HAP-1 (cell line): ENCODE measurements at regions not wholly inside any gene's neighbourhood (a gene's known extent, or its start where the extent isn't known, plus 50 kb on each side); places are given as distances from the start of the nearest gene placed in this dataset.

Experiments used
- DNase-seq, 2 experiments: peaks; one replicate each; pipeline ENCODE4 v3.0.0-alpha.2; 2016 to 2020; ENCODE audit warnings: low spot score in 2 of 2
- H3K27me3 ChIP-seq: fragments of 250-450 bp; sonication (Bioruptor Pico); 2 replicates; pipeline ENCODE4 v1.5.1; 2020; ENCODE audit warnings: low read depth, mild to moderate bottlenecking, moderate library complexity
- H3K36me3 ChIP-seq: fragments of 250-450 bp; sonication (Bioruptor Pico); replicated peaks from 2 replicates; pipeline ENCODE4 v1.5.1; 2020; ENCODE audit warnings: mild to moderate bottlenecking
- H3K4me1 ChIP-seq: fragments of 250-450 bp; sonication (Bioruptor Pico); 2 replicates; pipeline ENCODE4 v1.5.1; 2020; ENCODE audit warnings: mild to moderate bottlenecking
- H3K4me3 ChIP-seq: fragments of 250-450 bp; sonication (Bioruptor Pico); 2 replicates; pipeline ENCODE4 v1.5.1; 2020; ENCODE audit warnings: mild to moderate bottlenecking, moderate library complexity
- H3K9me3 ChIP-seq: fragments of 250-450 bp; sonication (Bioruptor Pico); 2 replicates; pipeline ENCODE4 v1.5.1; 2020; ENCODE audit warnings: mild to moderate bottlenecking, moderate library complexity
- in situ Hi-C: fragments of 300-500 bp; cut with MboI; formaldehyde crosslinking; loops from 3 replicates; pipeline ENCODE4 v1.14.3; 2020; ENCODE audit warnings: low sequenced_read_pairs, inconsistent platforms, mixed read lengths

DNA sequence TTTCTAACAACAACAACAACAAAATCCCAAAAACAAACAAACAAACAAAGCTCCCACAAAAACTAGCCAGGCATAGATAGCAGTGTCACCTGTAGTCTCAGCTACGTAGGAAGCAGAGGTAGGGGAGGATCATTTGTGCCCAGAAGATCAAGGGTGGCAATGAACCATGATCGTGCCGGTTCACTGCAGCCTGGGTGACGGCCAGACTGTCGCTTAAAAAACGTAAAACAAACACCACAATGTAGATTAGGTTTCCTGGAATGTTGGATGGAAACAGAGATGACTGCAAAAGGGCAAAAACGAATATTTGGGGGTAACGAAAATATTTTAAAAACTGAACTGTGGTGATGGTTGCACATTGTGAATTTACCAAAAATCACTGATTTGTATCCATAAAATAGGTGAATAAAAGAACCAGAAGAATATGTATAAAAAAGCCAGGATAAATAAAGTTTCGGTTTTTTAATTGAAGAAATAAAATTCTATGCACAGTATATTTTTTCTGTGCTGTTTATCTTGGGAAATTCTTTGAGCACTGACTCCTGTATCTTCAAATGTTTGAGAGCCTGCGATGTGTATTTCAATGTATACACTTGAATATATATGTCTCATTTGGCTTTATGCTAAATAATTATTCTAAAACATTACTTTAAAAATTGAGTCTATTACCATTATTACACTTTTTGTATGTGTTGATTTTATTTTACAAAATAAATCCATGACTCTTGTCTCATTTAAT is 1477.0 kb downstream of the PCDH7 start:
- no peak overlapping the region for H3K4me3 ChIP-seq
- in situ Hi-C loops: no loop called here
- DNase-seq: no peak
- H3K27me3 ChIP-seq: no peaks in the 10 kb centered on the region
- H3K4me1 ChIP-seq: no peaks in the 10 kb centered on the region
- H3K9me3 ChIP-seq: no peaks in the 10 kb centered on the region
- H3K36me3 ChIP-seq: no peaks in the 10 kb centered on the region

DNA sequence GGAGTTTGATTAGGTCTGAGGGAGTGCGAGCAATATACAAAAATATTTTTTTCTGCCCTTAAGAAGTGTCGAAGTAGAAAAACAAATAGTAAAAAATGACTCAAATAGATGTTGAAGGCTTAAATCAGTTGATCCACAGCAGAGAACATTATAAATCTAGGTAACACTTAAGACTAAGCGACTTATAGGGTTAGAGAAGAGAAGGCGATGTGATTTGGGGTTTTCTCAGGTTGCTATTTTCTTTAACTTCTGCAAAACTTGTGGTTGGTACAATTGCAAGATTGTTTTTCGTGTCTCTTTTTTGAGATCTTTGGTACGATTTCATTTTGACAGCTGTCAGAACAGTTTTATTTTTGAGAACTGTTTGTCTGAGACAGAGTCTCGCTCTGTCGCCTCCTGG is 1479.5 kb downstream of the PCDH7 start:
- Histone ChIP-seq H3K4me3 (no peak overlapping the region), H3K27me3 (no peaks in the 10 kb centered on the region), H3K36me3 (no peaks in the 10 kb centered on the region), H3K4me1 (no peaks in the 10 kb centered on the region), H3K9me3 (no peaks in the 10 kb centered on the region)
- DNase-seq: no peak
- in situ Hi-C loops: no loop called here

DNA sequence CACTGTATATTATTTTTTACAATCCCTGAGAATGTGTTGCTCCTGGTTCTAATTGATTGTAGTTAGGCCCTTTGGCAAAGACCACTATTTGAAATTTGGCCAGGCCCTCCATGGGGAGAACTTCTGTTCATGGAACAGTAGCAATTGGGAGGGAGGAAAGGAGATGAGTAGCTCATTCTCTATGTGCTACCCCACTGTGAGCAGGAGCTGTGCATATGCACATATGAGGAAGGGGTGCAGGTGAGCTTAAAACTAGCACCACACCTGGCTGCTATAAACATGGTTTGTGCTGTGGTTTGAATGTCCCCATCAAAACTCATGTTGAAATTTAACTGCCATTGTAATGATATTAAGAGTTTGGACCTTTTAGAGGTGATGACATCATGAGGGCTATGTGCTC is 1483.2 kb downstream of the PCDH7 start:
- no peaks in the 10 kb centered on the region for H3K36me3 ChIP-seq
- H3K4me3 ChIP-seq: no peak overlapping the region
- no peaks in the 10 kb centered on the region for H3K4me1 ChIP-seq
- DNase-seq: no peak
- in situ Hi-C loops: no loop called here
- no peaks in the 10 kb centered on the region for H3K27me3 ChIP-seq
- no peaks in the 10 kb centered on the region for H3K9me3 ChIP-seq

DNA sequence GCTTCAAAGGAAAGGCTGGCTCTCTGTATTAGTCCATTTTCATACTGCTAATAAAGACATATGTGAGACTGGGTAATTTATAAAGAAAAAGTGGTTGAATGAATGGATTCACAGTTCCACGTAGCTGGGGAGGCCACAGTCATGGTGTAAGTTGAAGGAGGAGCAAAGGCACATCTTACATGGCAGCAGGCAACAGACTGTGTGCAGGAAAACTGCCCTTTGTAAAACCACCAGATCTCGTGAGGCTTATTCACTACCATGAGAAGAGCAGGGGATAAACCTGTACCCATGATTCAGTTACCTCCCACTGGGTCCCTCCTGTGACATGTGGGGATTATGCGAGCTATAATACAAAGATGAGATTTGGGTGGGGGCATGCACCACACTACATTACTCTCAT is 1486.6 kb downstream of the PCDH7 start:
- Histone ChIP-seq H3K36me3 (no peaks in the 10 kb centered on the region), H3K27me3 (no peaks in the 10 kb centered on the region), H3K9me3 (no peaks in the 10 kb centered on the region), H3K4me1 (no peaks in the 10 kb centered on the region), H3K4me3 (no peak overlapping the region)
- in situ Hi-C loops: no loop called here
- no peak for DNase-seq

DNA sequence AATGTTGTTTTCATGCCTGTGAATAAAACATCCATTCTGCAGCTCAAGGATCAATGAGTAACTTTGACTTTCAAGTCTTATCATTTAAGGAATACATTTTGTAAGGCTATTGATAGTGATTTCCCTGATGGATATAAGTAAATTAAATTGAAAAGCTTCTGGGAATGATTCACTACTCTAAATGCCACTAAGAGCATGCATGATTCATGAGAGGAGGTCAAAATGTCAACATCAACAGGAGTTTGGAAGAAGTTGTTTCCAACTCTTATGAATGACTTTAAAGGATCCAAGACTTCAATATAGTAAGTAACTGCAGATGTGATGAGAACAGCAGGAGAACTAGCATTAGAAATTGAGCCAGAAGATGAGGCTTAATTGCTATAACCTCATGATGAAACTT is 1487.3 kb downstream of the PCDH7 start:
- in situ Hi-C loops: no loop called here

DNA sequence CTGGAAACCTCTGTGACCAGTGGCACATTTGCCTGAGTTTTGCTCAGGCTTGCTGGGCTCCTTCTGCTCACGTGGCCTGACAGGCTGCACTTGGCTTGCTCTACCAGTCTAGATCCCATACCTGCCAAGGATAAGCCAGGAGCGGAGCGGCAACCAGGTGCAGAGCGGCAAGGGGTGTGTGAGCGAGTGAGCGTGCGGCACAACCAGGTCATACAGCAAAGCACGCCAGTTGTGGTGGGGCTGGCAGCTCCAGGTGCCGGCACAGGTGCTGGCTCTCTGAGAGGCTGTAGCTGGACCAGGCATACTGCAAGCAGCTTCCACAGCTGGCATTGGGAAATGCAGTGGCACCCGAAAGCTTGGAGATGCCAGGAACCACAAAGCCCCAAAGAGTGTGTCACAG is 1495.1 kb downstream of the PCDH7 start:
- in situ Hi-C loops: no loop called here

More for the DNA sequence above, 1487.3 kb downstream of the PCDH7 start:
- Histone ChIP-seq H3K4me3 (no peak overlapping the region), H3K27me3 (no peaks in the 10 kb centered on the region), H3K9me3 (no peaks in the 10 kb centered on the region), H3K36me3 (no peaks in the 10 kb centered on the region), H3K4me1 (no peaks in the 10 kb centered on the region)
- no peak for DNase-seq

DNA sequence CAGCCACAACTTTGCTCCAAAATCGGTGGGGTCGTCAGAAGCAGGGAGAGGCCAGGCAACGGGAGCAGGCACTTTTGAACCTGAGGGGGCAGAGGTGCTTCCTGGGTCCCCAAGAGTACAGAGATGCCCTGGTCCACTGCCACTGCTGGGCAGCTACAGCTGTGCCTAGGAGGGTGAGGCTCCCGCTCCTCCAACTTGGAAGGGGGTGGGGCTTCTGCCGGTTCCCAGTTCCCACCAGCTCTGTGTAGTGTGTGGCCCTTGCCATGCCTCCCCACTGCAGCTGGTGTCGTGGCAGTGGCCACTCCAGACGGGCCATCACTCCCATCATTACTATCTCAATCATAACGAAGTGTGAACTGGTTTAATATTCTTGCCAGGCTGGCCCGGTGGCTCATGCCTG is 1496.3 kb downstream of the PCDH7 start:
- H3K4me1 ChIP-seq: no peaks in the 10 kb centered on the region
- H3K9me3 ChIP-seq: no peaks in the 10 kb centered on the region
- in situ Hi-C loops: no loop called here
- H3K27me3 ChIP-seq: no peaks in the 10 kb centered on the region
- H3K4me3 ChIP-seq: no peak overlapping the region
- H3K36me3 ChIP-seq: no peaks in the 10 kb centered on the region
- no peak for DNase-seq

More for the DNA sequence above, 1495.1 kb downstream of the PCDH7 start:
- no peak for DNase-seq
- Histone ChIP-seq H3K9me3 (no peaks in the 10 kb centered on the region), H3K27me3 (no peaks in the 10 kb centered on the region), H3K4me1 (no peaks in the 10 kb centered on the region), H3K4me3 (no peak overlapping the region), H3K36me3 (no peaks in the 10 kb centered on the region)

DNA sequence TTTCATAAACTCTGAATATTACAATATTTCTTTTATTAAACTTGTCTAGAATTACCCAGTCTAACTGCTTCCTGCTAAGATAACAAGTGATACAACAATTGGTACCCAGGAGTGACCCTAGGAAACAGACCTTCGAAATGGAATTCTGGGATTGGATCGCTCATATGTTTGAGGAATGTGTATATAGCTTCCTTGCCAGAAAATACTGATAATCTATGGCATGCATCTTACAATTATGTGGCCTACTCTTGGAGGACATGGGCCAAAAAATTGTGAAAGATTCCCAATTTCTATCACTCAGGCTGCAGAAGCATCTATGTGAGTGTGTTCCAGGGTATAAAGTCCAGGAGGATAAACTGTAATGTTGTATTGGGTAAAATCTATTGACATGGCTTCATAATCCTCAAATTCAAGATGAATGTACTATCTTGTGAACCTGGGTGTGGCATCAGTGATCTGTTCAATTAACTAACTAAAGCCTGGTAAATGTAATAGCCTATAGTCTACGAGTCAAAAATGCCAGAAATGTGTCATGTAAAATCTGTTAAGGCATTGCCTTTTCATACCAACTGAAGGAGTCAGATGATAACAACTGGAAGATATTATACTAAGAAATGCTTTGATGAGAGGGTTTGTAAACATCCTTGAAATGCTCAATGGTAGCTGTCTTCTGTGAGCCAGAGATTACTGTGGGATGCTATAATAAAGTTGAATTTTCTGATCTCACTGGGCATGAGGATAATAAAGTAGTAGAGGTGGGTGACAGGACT is 1499.3 kb downstream of the PCDH7 start:
- Histone ChIP-seq H3K27me3 (no peaks in the 10 kb centered on the region), H3K9me3 (no peaks in the 10 kb centered on the region), H3K36me3 (no peaks in the 10 kb centered on the region), H3K4me1 (no peaks in the 10 kb centered on the region), H3K4me3 (no peak overlapping the region)
- in situ Hi-C loops: no loop called here
- no peak for DNase-seq

DNA sequence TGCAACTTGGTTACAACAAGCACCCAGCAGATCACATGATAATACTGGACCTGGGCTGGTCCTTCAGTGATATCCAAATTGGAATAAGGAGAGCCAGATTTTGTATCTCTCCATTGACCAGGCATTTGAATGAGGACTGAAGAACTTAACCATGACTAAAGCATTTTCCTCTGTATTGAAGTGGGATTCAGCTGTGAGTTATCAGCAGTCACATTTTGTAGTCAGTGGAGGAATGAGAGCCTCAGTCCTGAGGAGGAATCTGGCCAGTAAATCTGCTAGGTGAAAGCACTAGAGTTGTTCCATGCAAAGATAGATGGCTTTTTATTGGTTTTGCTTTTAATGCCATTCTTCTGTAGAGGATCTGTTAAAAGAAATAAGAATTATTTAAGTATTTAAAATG is 1506.0 kb downstream of the PCDH7 start:
- Histone ChIP-seq H3K36me3 (no peaks in the 10 kb centered on the region), H3K9me3 (no peaks in the 10 kb centered on the region), H3K4me1 (no peaks in the 10 kb centered on the region), H3K27me3 (no peaks in the 10 kb centered on the region), H3K4me3 (no peak overlapping the region)
- DNase-seq: no peak
- in situ Hi-C loops: no loop called here

DNA sequence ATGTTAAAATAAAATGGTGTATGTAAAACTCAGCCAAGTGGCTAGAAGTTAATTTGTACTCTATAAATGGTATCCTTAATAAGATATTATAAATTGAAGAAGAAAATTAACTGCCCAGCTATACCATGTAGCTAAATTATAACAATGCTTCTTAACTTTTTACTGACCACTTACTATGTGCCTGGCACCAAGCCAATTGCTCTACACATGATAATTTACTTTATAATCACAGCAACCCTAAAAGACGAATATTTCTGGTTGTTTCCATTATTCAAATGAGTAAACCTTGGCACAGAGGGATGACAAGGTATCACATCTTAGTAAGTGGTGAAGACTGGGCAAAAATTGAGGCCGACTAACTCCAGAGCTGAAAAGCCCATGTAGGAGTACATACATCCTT is 1506.6 kb downstream of the PCDH7 start:
- no peaks in the 10 kb centered on the region for H3K4me1 ChIP-seq
- in situ Hi-C loops: no loop called here

DNA sequence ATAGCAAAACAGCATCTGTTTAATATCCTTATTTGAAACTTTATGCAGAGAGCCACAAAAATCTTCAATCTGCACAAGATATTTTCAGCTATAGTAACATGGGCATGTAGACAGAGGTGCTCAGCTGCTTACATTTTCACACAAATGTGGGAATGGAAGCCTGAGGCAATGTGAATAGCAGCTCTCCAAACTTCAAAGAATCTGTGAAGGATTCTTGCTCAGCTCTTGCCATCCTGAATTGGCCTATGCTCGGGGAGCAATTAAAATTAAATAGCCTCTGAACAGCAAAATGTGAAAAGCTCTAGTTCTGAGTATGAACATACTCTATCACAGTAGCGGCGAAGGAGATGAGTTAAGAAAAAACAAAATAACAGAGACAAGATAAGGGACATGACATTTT is 1523.8 kb downstream of the PCDH7 start:
- DNase-seq: no peak
- H3K36me3 ChIP-seq: no peaks in the 10 kb centered on the region

More for the DNA sequence above, 1506.6 kb downstream of the PCDH7 start:
- H3K9me3 ChIP-seq: no peaks in the 10 kb centered on the region
- no peaks in the 10 kb centered on the region for H3K36me3 ChIP-seq
- H3K4me3 ChIP-seq: no peak overlapping the region
- no peaks in the 10 kb centered on the region for H3K27me3 ChIP-seq
- no peak for DNase-seq

DNA sequence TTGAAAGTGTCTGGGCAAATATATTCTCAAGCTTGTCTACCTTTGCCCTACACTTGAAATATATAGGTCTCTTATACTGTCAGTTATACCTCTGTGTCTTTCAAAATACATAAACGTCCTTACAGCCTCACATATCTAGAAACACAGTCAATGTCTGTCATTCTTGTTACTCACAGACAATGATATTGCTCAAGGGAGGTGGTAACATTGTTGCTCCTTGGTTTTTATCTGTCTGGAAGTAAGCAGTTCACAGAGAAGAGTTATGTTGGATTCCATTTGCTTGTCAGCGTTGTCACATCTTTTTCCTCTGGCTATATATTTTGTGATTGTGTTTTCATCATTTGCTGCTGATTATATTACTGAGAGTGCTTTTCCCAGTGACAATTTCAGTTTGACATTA is 1528.9 kb downstream of the PCDH7 start:
- no peak for DNase-seq
- Histone ChIP-seq H3K4me1 (no peaks in the 10 kb centered on the region), H3K9me3 (no peaks in the 10 kb centered on the region), H3K4me3 (no peak overlapping the region), H3K36me3 (no peaks in the 10 kb centered on the region), H3K27me3 (no peaks in the 10 kb centered on the region)
- in situ Hi-C loops: no loop called here

More for the DNA sequence above, 1523.8 kb downstream of the PCDH7 start:
- in situ Hi-C loops: no loop called here
- Histone ChIP-seq H3K4me1 (no peaks in the 10 kb centered on the region), H3K27me3 (no peaks in the 10 kb centered on the region), H3K4me3 (no peak overlapping the region), H3K9me3 (no peaks in the 10 kb centered on the region)

DNA sequence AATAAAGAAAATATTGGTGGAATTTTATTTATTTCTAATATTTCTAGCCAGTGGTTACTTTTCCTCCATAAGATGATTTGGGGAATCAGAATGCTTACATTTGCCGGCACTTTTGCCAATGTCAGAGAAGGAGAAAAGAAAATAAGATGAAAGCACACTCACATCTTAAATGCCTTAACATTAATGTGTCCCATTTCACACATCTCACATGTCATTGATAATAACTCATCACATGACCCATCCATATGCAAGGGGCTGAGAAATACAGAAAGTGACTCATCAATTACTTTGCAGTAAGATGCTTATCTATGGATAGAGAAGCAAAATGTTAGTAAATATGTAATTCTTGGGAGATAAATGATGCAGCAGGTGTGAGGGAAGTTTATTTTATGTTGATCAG is 1531.0 kb downstream of the PCDH7 start:
- no peak overlapping the region for H3K4me3 ChIP-seq
- no peaks in the 10 kb centered on the region for H3K36me3 ChIP-seq
- no peaks in the 10 kb centered on the region for H3K9me3 ChIP-seq
- H3K27me3 ChIP-seq: no peaks in the 10 kb centered on the region
- in situ Hi-C loops: no loop called here
- H3K4me1 ChIP-seq: no peaks in the 10 kb centered on the region
- no peak for DNase-seq

DNA sequence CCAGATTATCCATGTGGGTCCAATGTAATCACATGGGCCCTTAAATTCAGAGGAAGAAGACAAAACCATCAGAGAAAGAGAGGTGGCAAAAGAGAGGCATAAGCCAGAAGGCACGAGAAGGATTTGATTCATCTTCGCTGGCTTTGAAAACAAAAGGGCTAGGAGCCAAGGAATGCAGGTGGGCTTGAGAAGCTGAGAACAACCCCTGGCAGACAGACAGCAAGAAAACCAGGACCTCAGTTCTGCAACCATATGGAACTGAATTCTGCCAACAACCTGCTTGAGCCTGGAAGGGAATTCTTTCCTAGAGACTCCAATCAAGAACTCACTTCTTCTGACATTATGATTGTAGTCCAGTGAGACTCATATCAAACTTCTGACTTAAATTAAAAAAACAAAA is 1531.8 kb downstream of the PCDH7 start:
- in situ Hi-C loops: no loop called here
- Histone ChIP-seq H3K9me3 (no peaks in the 10 kb centered on the region), H3K36me3 (no peaks in the 10 kb centered on the region), H3K4me1 (no peaks in the 10 kb centered on the region), H3K27me3 (no peaks in the 10 kb centered on the region), H3K4me3 (no peak overlapping the region)
- no peak for DNase-seq
